GM10266 (cell line): ENCODE measurements at regions not wholly inside any gene's neighbourhood (a gene's known extent, or its start where the extent isn't known, plus 50 kb on each side); places are given as distances from the start of the nearest gene placed in this dataset.

ENCODE experiments used
- DNase-seq: peaks from one replicate; pipeline ENCODE4 v3.0.0; 2012; ENCODE audit errors: extremely low spot score
- CTCF ChIP-seq: IDR thresholded peaks from 2 replicates; pipeline ENCODE4 v1.5.1; 2012; ENCODE audit warnings: mild to moderate bottlenecking, low read depth; ENCODE audit not compliant: control insufficient read depth, insufficient read depth; ENCODE audit errors: missing control alignments

GRCh38 chr7:36003343-36003742 lies 149.7 kb upstream of the EEPD1 start:
- no peak for TF ChIP-seq CTCF
- no peak for DNase-seq

GRCh38 chr7:36005293-36005692 lies 147.8 kb upstream of the EEPD1 start:
- TF ChIP-seq CTCF = no peak
- no peak for DNase-seq

GRCh38 chr7:36005876-36006275 lies 147.2 kb upstream of the EEPD1 start:
- TF ChIP-seq CTCF = no peak
- DNase-seq = no peak

- TF ChIP-seq CTCF = no peak
- no peak for DNase-seq
Measured at GRCh38 chr7:36006636-36007229, 146.3 kb upstream of the EEPD1 start.

- no peak for DNase-seq
- TF ChIP-seq CTCF = no peak
Measured at GRCh38 chr7:36010656-36011587, 142.1 kb upstream of the EEPD1 start.

- TF ChIP-seq CTCF = no peak
Measured at GRCh38 chr7:36011588-36011965, 141.5 kb upstream of the EEPD1 start.

GRCh38 chr7:36013246-36014014 lies 139.6 kb upstream of the EEPD1 start:
- TF ChIP-seq CTCF = no peak
- no peak for DNase-seq

More at GRCh38 chr7:36011588-36011965, 141.5 kb upstream of the EEPD1 start:
- no peak for DNase-seq
